ENCODE measurements at regions not wholly inside any gene's neighbourhood (a gene's known extent, or its start where the extent isn't known, plus 50 kb on each side); places are given as distances from the start of the nearest gene placed in this dataset.

GRCh38 chr14:32003585-32003984 is 73.5 kb upstream of the ARHGAP5 start:
- DNase-seq (ENCODE audit: low read depth): no peak

GRCh38 chr14:32004300-32004699 is 72.8 kb upstream of the ARHGAP5 start:
- DNase-seq (ENCODE audit: low read depth): peak; percentile 97

GRCh38 chr14:32005628-32006027 is 71.5 kb upstream of the ARHGAP5 start:
- no peak for DNase-seq (ENCODE audit: low read depth)

GRCh38 chr14:32006263-32007110 is 70.6 kb upstream of the ARHGAP5 start:
- peak; percentile 98 for DNase-seq (ENCODE audit: low read depth)

- DNase-seq (ENCODE audit: low read depth): no peak
Observed at GRCh38 chr14:32007755-32008362, 69.2 kb upstream of the ARHGAP5 start.

- DNase-seq (ENCODE audit: low read depth): no peak
Observed at GRCh38 chr14:32008602-32009193, 68.4 kb upstream of the ARHGAP5 start.

- no peak for DNase-seq (ENCODE audit: low read depth)
Observed at GRCh38 chr14:32009221-32009975, 67.7 kb upstream of the ARHGAP5 start.

GRCh38 chr14:32009976-32010581 is 67.0 kb upstream of the ARHGAP5 start:
- DNase-seq (ENCODE audit: low read depth): no peak

GRCh38 chr14:32010604-32011125 is 66.4 kb upstream of the ARHGAP5 start:
- DNase-seq (ENCODE audit: low read depth): peak; percentile 75

- no peak for DNase-seq (ENCODE audit: low read depth)
Observed at GRCh38 chr14:32011225-32011624, 65.9 kb upstream of the ARHGAP5 start.

- DNase-seq (ENCODE audit: low read depth): peak; percentile 52
Observed at GRCh38 chr14:32012062-32012461, 65.0 kb upstream of the ARHGAP5 start.

GRCh38 chr14:32012571-32012970 is 64.5 kb upstream of the ARHGAP5 start:
- DNase-seq (ENCODE audit: low read depth): no peak

- no peak for DNase-seq (ENCODE audit: low read depth)
Observed at GRCh38 chr14:32013083-32013482, 64.0 kb upstream of the ARHGAP5 start.

- DNase-seq (ENCODE audit: low read depth): no peak
Observed at GRCh38 chr14:32014057-32014456, 63.0 kb upstream of the ARHGAP5 start.

GRCh38 chr14:32014498-32014897 is 62.6 kb upstream of the ARHGAP5 start:
- no peak for DNase-seq (ENCODE audit: low read depth)

- no peak for DNase-seq (ENCODE audit: low read depth)
Observed at GRCh38 chr14:32015166-32015565, 61.9 kb upstream of the ARHGAP5 start.

- DNase-seq (ENCODE audit: low read depth): no peak
Observed at GRCh38 chr14:32017587-32017986, 59.5 kb upstream of the ARHGAP5 start.

GRCh38 chr14:32018391-32019092 is 58.6 kb upstream of the ARHGAP5 start:
- DNase-seq (ENCODE audit: low read depth): no peak

GRCh38 chr14:32019276-32019675 is 57.8 kb upstream of the ARHGAP5 start:
- DNase-seq (ENCODE audit: low read depth): no peak

- DNase-seq (ENCODE audit: low read depth): no peak
Observed at GRCh38 chr14:32020882-32021281, 56.2 kb upstream of the ARHGAP5 start.

- no peak for DNase-seq (ENCODE audit: low read depth)
Observed at GRCh38 chr14:32021341-32021740, 55.8 kb upstream of the ARHGAP5 start.

Measured in renal cortical epithelial cell (primary cell).